WERI-Rb-1 (cell line): ENCODE measurements at regions not wholly inside any gene's neighbourhood (a gene's known extent, or its start where the extent isn't known, plus 50 kb on each side); places are given as distances from the start of the nearest gene placed in this dataset.

Experiments used
- DNase-seq: peaks from one replicate; pipeline ENCODE4 v3.0.0-alpha.2; 2020
- H3K27ac ChIP-seq: fragments of 250-450 bp; sonication (Bioruptor Pico); 2 replicates; pipeline ENCODE4 v1.5.1; 2020; ENCODE audit warnings: mild to moderate bottlenecking, moderate library complexity
- H3K27me3 ChIP-seq: fragments of 250-450 bp; sonication (Bioruptor Pico); 2 replicates; pipeline ENCODE4 v1.5.1; 2021; ENCODE audit warnings: mild to moderate bottlenecking, low read depth, moderate library complexity; ENCODE audit not compliant: insufficient read depth, severe bottlenecking
- H3K36me3 ChIP-seq: fragments of 250-450 bp; sonication (Bioruptor Pico); 2 replicates; pipeline ENCODE4 v1.5.1; 2020; ENCODE audit warnings: mild to moderate bottlenecking, moderate library complexity
- H3K4me3 ChIP-seq: 2 replicates; pipeline ENCODE4 v1.5.1; 2011; ENCODE audit warnings: low read depth, mild to moderate bottlenecking, control low read depth, low read length
- H3K9me3 ChIP-seq: fragments of 250-450 bp; sonication (Bioruptor Pico); 2 replicates; pipeline ENCODE4 v1.5.1; 2021; ENCODE audit warnings: mild to moderate bottlenecking, moderate library complexity; ENCODE audit not compliant: severe bottlenecking
- CTCF ChIP-seq: IDR thresholded peaks from 2 replicates; pipeline ENCODE4 v1.5.1; 2011; ENCODE audit warnings: low read depth, mild to moderate bottlenecking, control low read depth, inconsistent platforms, low read length

- no peak for DNase-seq
- no peak overlapping the region for H3K27ac ChIP-seq
- H3K36me3 ChIP-seq: no peaks in the 10 kb centered on the region
- no peak for TF ChIP-seq CTCF
- H3K9me3 ChIP-seq: no peaks in the 10 kb centered on the region
- no peaks in the 10 kb centered on the region for H3K27me3 ChIP-seq
- no peak overlapping the region for H3K4me3 ChIP-seq
Observed at GRCh38 chr5:60529001-60529400, 171.0 kb downstream of the DEPDC1B start.

- H3K9me3 ChIP-seq: no peaks in the 10 kb centered on the region
- no peaks in the 10 kb centered on the region for H3K36me3 ChIP-seq
- H3K27me3 ChIP-seq: no peaks in the 10 kb centered on the region
- no peak overlapping the region for H3K27ac ChIP-seq
- TF ChIP-seq CTCF: no peak
- DNase-seq: no peak
- no peak overlapping the region for H3K4me3 ChIP-seq
Observed at GRCh38 chr5:60527072-60527471, 172.9 kb downstream of the DEPDC1B start.

GRCh38 chr5:60526336-60526875, 173.6 kb downstream of the DEPDC1B start:
- H3K27ac ChIP-seq: no peak overlapping the region
- H3K9me3 ChIP-seq: no peaks in the 10 kb centered on the region
- no peaks in the 10 kb centered on the region for H3K36me3 ChIP-seq
- H3K4me3 ChIP-seq: no peak overlapping the region
- no peak for TF ChIP-seq CTCF
- no peak for DNase-seq
- H3K27me3 ChIP-seq: no peaks in the 10 kb centered on the region

GRCh38 chr5:60522292-60522905, 177.6 kb downstream of the DEPDC1B start:
- no peak overlapping the region for H3K4me3 ChIP-seq
- DNase-seq: no peak

GRCh38 chr5:60521376-60522291, 178.3 kb downstream of the DEPDC1B start:
- no peak overlapping the region for H3K27ac ChIP-seq
- no peaks in the 10 kb centered on the region for H3K9me3 ChIP-seq
- TF ChIP-seq CTCF: no peak
- H3K27me3 ChIP-seq: no peaks in the 10 kb centered on the region
- H3K36me3 ChIP-seq: no peaks in the 10 kb centered on the region
- DNase-seq: no peak
- no peak overlapping the region for H3K4me3 ChIP-seq

More at GRCh38 chr5:60522292-60522905, 177.6 kb downstream of the DEPDC1B start:
- Histone ChIP-seq H3K27ac (no peak overlapping the region), H3K36me3 (no peaks in the 10 kb centered on the region), H3K9me3 (no peaks in the 10 kb centered on the region), H3K27me3 (no peaks in the 10 kb centered on the region)
- no peak for TF ChIP-seq CTCF
